SK-N-SH (cell line): ENCODE measurements at regions not wholly inside any gene's neighbourhood (a gene's known extent, or its start where the extent isn't known, plus 50 kb on each side); places are given as distances from the start of the nearest gene placed in this dataset.

ENCODE experiments used
- CTCF ChIA-PET: fragments of 300-600, 350-600 bp; formaldehyde crosslinking; extraction: SDS; loops from one replicate; lab custom pipeline; 2021; lab: Yijun Ruan, JAX
- POLR2A ChIA-PET: fragments of 350-600 bp; sonication (Branson Sonifier 250); formaldehyde crosslinking; extraction: SDS; loops from one replicate; lab custom pipeline; 2020; ENCODE audit warnings: antibody characterized with exemption, inconsistent platforms; lab: Yijun Ruan, JAX
- DNase-seq: peaks from one replicate; pipeline ENCODE4 v3.0.0; 2012
- H2AFZ ChIP-seq: fragments of 200-600 bp; sonication (generic); 2 replicates; pipeline ENCODE4 v1.8.1; 2016; ENCODE audit warnings: antibody characterized with exemption, mild to moderate bottlenecking, low read depth
- H3F3A ChIP-seq: fragments of 200-600 bp; sonication (generic); replicated peaks from 2 replicates; pipeline ENCODE3; 2016; ENCODE audit warnings: antibody characterized with exemption, mild to moderate bottlenecking; ENCODE audit not compliant: insufficient read depth
- H3K27ac ChIP-seq, 2 experiments: fragments of 200-500 bp in 1 of 2; fragments of 200-600 bp in 1 of 2; sonication (Bioruptor generic) in 1 of 2; sonication (generic), shearing (Covaris generic) in 1 of 2; 2 replicates each; pipeline versions ENCODE4 v1.5.1 to v1.6.1; 2014 to 2016; ENCODE audit warnings: low read depth in 2 of 2, inconsistent platforms in 1 of 2, low read length in 1 of 2, mild to moderate bottlenecking in 1 of 2, mixed read lengths in 1 of 2
- H3K27me3 ChIP-seq: fragments of 200-600 bp; sonication (generic), shearing (Covaris generic); 2 replicates; pipeline ENCODE4 v1.6.1; 2016; ENCODE audit warnings: mixed run types; ENCODE audit not compliant: insufficient read depth
- H3K36me3 ChIP-seq, 2 experiments: fragments of 200-500 bp in 1 of 2; fragments of 200-600 bp in 1 of 2; sonication (Bioruptor generic) in 1 of 2; sonication (generic) in 1 of 2; replicated peaks in 1 of 2; 2 replicates each; pipeline versions ENCODE3 to v1.5.1; 2014 to 2016; ENCODE audit warnings: low read length in 1 of 2, mild to moderate bottlenecking in 1 of 2; ENCODE audit not compliant: insufficient read depth in 2 of 2, control insufficient read depth in 1 of 2
- H3K4me1 ChIP-seq, 2 experiments: fragments of 200-500 bp in 1 of 2; fragments of 200-600 bp in 1 of 2; sonication (Bioruptor generic) in 1 of 2; sonication (generic), shearing (Covaris generic) in 1 of 2; 2 replicates each; pipeline versions ENCODE4 v1.5.1 to v1.6.1; 2014 to 2016; ENCODE audit warnings: low read depth in 1 of 2, low read length in 1 of 2, mixed run types in 1 of 2; ENCODE audit not compliant: insufficient read depth in 2 of 2, control insufficient read depth in 1 of 2
- H3K4me2 ChIP-seq: fragments of 200-600 bp; sonication (generic), shearing (Covaris generic); 2 replicates; pipeline ENCODE4 v1.6.1; 2017; ENCODE audit warnings: mixed run types
- H3K4me3 ChIP-seq, 2 experiments: fragments of 200-500 bp in 1 of 2; fragments of 200-600 bp in 1 of 2; sonication (Bioruptor generic) in 1 of 2; sonication (generic), shearing (Covaris generic) in 1 of 2; 2 replicates each; pipeline versions ENCODE4 v1.5.1 to v1.8.1; 2014 to 2016; ENCODE audit warnings: low read depth in 2 of 2, inconsistent platforms in 1 of 2, low read length in 1 of 2, mild to moderate bottlenecking in 1 of 2, mixed read lengths in 1 of 2, moderate library complexity in 1 of 2
- H3K79me2 ChIP-seq: fragments of 200-600 bp; sonication (generic); 2 replicates; pipeline ENCODE4 v1.8.1; 2017; ENCODE audit warnings: mild to moderate bottlenecking; ENCODE audit not compliant: insufficient read depth
- H3K9ac ChIP-seq: fragments of 200-600 bp; sonication (generic); 2 replicates; pipeline ENCODE4 v1.6.1; 2017; ENCODE audit warnings: mixed run types
- H3K9me2 ChIP-seq: fragments of 200-600 bp; sonication (generic); 2 replicates; pipeline ENCODE4 v1.6.1; 2017; ENCODE audit warnings: mixed run types
- H3K9me3 ChIP-seq: fragments of 200-600 bp; sonication (generic); 2 replicates; pipeline ENCODE4 v1.6.1; 2017; ENCODE audit warnings: mixed run types, mild to moderate bottlenecking, moderate library complexity
- H4K20me1 ChIP-seq: fragments of 200-600 bp; sonication (generic); 2 replicates; pipeline ENCODE4 v1.6.1; 2017; ENCODE audit warnings: mild to moderate bottlenecking, mixed run types; ENCODE audit not compliant: insufficient read depth
- ELF1 ChIP-seq: IDR thresholded peaks from 2 replicates; pipeline ENCODE4 v1.4.0; 2012
- EP300 ChIP-seq, 2 experiments: IDR thresholded peaks; 2 replicates each; pipeline versions ENCODE4 v1.4.0 to v1.6.1; 2012; ENCODE audit warnings: borderline replicate concordance in 1 of 2, low read depth in 1 of 2, low read length in 1 of 2
- FOSL2 ChIP-seq: IDR thresholded peaks from 2 replicates; pipeline ENCODE4 v1.4.0; 2012; ENCODE audit warnings: low read depth, mild to moderate bottlenecking, moderate library complexity, borderline replicate concordance
- FOXM1 ChIP-seq: IDR thresholded peaks from 2 replicates; pipeline ENCODE4 v1.4.0; 2012; ENCODE audit warnings: low read depth, mild to moderate bottlenecking
- MAX ChIP-seq: IDR thresholded peaks from 2 replicates; pipeline ENCODE4 v1.4.0; 2012; ENCODE audit warnings: low read depth
- MXI1 ChIP-seq: IDR thresholded peaks from 2 replicates; pipeline ENCODE4 v1.6.1; 2012; ENCODE audit warnings: mild to moderate bottlenecking, low read depth, low read length, improper control_type of control experiment
- NFIC ChIP-seq: IDR thresholded peaks from 2 replicates; pipeline ENCODE4 v1.4.0; 2012; ENCODE audit warnings: borderline replicate concordance
- NRF1 ChIP-seq: IDR thresholded peaks from 2 replicates; pipeline ENCODE4 v1.6.1; 2012; ENCODE audit warnings: low read depth, mild to moderate bottlenecking, low read length
- POLR2AphosphoS5 ChIP-seq: IDR thresholded peaks from 2 replicates; pipeline ENCODE4 v1.6.1; 2012; ENCODE audit warnings: low read depth, low read length
- RXRA ChIP-seq: IDR thresholded peaks from 2 replicates; pipeline ENCODE4 v1.4.0; 2012; ENCODE audit warnings: low read depth, mild to moderate bottlenecking, borderline replicate concordance
- YY1 ChIP-seq: IDR thresholded peaks from 2 replicates; pipeline ENCODE4 v1.4.0; 2012; ENCODE audit warnings: low read depth, mild to moderate bottlenecking
- WGBS: methylation state at CpG from one replicate; pipeline ENCODE4 v1.1.6; 2017; ENCODE audit warnings: low lambda C conversion rate; 5-methylcytosine and 5-hydroxymethylcytosine counted together
- TF ChIP-seq, protein P1 (sequence below): IDR thresholded peaks from 2 replicates; pipeline ENCODE4 v1.4.0; 2012; ENCODE audit warnings: low read depth, borderline replicate concordance
- TF ChIP-seq, protein P2 (sequence below): IDR thresholded peaks from 2 replicates; pipeline ENCODE4 v1.4.0; 2012; ENCODE audit warnings: low read depth, borderline replicate concordance

- no peak for TF ChIP-seq MXI1
Observed at GRCh38 chr18:60534538-60534937, 162.0 kb upstream of the MC4R start (continued).

DNA sequence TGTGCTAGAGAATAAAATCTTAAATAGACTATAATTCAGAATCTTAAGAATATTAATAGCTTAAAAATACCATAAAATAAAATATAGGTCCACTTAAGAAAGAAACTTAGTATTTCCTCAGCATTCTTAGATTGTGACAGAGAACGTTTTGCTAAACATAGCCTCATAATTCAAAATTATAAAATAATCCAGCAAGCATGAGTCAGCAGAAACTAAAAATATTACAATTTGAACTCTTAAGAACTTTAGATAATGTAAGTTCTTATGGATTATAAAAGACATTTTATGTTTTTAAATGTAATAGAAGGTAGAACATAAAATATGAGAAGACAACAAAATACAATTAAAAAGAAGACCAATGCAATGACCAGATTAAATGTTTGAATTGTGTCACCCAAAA, 164.5 kb upstream of the MC4R start:
- TF ChIP-seq EP300 (IDR thresholded peaks at IDR 0.05; ENCODE audit: borderline replicate concordance in 1 of 2, low read depth in 1 of 2, low read length in 1 of 2) (no peak), YY1 (no peak), FOSL2 (no peak), RXRA (no peak), ELF1 (no peak), NFIC (no peak), NRF1 (no peak), MAX (no peak), FOXM1 (no peak)
- TF ChIP-seq, protein P1, sequence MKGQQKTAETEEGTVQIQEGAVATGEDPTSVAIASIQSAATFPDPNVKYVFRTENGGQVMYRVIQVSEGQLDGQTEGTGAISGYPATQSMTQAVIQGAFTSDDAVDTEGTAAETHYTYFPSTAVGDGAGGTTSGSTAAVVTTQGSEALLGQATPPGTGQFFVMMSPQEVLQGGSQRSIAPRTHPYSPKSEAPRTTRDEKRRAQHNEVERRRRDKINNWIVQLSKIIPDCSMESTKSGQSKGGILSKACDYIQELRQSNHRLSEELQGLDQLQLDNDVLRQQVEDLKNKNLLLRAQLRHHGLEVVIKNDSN = no peak
- TF ChIP-seq, protein P2, sequence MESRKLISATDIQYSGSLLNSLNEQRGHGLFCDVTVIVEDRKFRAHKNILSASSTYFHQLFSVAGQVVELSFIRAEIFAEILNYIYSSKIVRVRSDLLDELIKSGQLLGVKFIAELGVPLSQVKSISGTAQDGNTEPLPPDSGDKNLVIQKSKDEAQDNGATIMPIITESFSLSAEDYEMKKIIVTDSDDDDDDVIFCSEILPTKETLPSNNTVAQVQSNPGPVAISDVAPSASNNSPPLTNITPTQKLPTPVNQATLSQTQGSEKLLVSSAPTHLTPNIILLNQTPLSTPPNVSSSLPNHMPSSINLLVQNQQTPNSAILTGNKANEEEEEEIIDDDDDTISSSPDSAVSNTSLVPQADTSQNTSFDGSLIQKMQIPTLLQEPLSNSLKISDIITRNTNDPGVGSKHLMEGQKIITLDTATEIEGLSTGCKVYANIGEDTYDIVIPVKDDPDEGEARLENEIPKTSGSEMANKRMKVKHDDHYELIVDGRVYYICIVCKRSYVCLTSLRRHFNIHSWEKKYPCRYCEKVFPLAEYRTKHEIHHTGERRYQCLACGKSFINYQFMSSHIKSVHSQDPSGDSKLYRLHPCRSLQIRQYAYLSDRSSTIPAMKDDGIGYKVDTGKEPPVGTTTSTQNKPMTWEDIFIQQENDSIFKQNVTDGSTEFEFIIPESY = no peak
- Histone ChIP-seq H3K4me3 (no peak overlapping the region), H3K27ac (no peak overlapping the region), H2AFZ (no peak overlapping the region), H3K9ac (no peak overlapping the region), H3K36me3 (no peaks in the 10 kb centered on the region), H3K9me2 (no peaks in the 10 kb centered on the region), H3F3A (no peaks in the 10 kb centered on the region), H3K9me3 (no peaks in the 10 kb centered on the region), H3K79me2 (no peaks in the 10 kb centered on the region), H3K4me1 (no peaks in the 10 kb centered on the region; a peak in 1 of 4 replicates), H4K20me1 (no peaks in the 10 kb centered on the region), H3K4me2 (no peak overlapping the region), H3K27me3 (no peaks in the 10 kb centered on the region)
- 58% methylated on average over 1 of the region's 1 CpG for WGBS
- no peak for DNase-seq
- CTCF ChIA-PET = interaction anchor here (0.5 to 1.3 kb wide), 2 partner anchors 21 to 541 kb away, joined by 3 to 4 read pairs; no protein-coding TSS in a partner anchor
- POLR2A ChIA-PET = no interaction called here

DNA sequence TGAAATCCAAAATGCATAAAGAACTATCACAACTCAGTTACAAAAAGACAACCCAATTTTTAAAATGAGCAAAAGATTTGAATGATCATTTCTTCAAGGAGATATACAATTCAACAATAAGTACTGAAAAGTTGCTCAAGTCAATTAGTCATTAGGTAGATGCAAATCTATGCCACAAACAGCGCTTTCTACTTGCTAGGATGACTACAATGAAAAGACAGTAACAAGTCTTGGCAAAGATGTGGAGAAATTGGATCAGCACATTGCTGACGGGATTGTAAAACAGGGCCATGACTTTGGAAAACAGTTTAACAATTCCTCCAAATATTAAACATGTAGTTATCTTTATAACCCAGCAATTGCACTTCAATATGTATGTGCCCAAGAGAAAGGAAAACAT, 166.3 kb upstream of the MC4R start:
- CTCF ChIA-PET = interaction anchor here (2.0 kb wide), 1 partner anchor 551 kb away, joined by 8 read pairs; no protein-coding TSS in a partner anchor
- Histone ChIP-seq H3K36me3 (no peaks in the 10 kb centered on the region), H3K27ac (no peak overlapping the region), H2AFZ (no peak overlapping the region), H3F3A (no peaks in the 10 kb centered on the region), H3K4me1 (no peaks in the 10 kb centered on the region; a peak in 1 of 4 replicates), H3K9me3 (no peaks in the 10 kb centered on the region), H3K27me3 (no peaks in the 10 kb centered on the region), H3K4me3 (no peak overlapping the region), H4K20me1 (no peaks in the 10 kb centered on the region), H3K4me2 (no peak overlapping the region), H3K79me2 (no peaks in the 10 kb centered on the region), H3K9me2 (no peaks in the 10 kb centered on the region), H3K9ac (no peak overlapping the region)
- no peak for DNase-seq
- TF ChIP-seq POLR2AphosphoS5 (no peak), FOSL2 (no peak)
- POLR2A ChIA-PET = no interaction called here
- 87% methylated on average over 2 of the region's 2 CpGs for WGBS
